ENCODE measurements at regions not wholly inside any gene's neighbourhood (a gene's known extent, or its start where the extent isn't known, plus 50 kb on each side); places are given as distances from the start of the nearest gene placed in this dataset.
"Not testable (repeated sequence)": the region's sequence is repeated elsewhere in the genome, so short reads cannot be mapped to it uniquely, and the experiment has no call there.

DNA sequence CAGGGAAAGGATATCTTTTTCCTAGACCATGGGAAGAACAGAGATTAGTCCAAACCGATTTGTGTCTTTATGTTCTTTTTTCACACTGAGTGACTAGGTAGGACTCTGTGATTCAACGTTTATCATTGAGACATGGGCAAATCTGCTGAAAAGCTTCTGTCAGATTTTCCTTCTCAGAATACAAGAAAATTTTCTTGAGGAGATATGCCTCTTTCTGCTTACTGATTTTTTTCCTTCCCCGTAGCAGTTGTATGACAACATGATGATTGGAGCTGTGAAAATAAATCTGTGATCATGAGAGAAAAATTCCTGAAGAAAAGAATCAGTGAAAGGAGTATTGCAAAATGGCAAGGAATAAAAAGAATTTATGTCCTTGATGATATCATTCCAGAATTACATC is 130.6 kb upstream of the FAT4 start:
- DNase-seq (ENCODE audit: extremely low read depth, low read depth): no peak
- TF ChIP-seq, protein P1, sequence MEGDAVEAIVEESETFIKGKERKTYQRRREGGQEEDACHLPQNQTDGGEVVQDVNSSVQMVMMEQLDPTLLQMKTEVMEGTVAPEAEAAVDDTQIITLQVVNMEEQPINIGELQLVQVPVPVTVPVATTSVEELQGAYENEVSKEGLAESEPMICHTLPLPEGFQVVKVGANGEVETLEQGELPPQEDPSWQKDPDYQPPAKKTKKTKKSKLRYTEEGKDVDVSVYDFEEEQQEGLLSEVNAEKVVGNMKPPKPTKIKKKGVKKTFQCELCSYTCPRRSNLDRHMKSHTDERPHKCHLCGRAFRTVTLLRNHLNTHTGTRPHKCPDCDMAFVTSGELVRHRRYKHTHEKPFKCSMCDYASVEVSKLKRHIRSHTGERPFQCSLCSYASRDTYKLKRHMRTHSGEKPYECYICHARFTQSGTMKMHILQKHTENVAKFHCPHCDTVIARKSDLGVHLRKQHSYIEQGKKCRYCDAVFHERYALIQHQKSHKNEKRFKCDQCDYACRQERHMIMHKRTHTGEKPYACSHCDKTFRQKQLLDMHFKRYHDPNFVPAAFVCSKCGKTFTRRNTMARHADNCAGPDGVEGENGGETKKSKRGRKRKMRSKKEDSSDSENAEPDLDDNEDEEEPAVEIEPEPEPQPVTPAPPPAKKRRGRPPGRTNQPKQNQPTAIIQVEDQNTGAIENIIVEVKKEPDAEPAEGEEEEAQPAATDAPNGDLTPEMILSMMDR (IDR thresholded peaks at IDR 0.05; ENCODE audit: low read depth, low read length): no peak

DNA sequence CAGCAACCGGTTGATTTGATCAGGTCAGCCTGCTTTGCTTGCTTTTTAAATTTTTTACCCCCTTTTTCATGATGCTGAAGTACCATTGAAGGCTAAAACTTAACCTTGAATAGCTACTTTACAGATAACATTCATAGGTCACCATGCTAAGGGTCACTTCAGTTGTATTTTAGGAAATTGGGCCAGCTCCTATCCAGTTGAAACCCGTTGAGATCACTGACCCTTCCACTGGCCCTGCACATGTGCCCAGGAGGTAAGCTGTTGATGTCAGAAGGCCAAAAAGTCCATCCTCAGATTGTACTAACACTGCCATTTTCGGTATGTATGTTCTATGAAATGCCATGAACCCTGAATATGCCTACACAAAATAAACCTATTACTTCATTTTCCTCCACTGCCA is 133.0 kb upstream of the FAT4 start:
- no peak for DNase-seq (ENCODE audit: extremely low read depth, low read depth)
- TF ChIP-seq, protein P1 (IDR thresholded peaks at IDR 0.05; ENCODE audit: low read depth, low read length): no peak

DNA sequence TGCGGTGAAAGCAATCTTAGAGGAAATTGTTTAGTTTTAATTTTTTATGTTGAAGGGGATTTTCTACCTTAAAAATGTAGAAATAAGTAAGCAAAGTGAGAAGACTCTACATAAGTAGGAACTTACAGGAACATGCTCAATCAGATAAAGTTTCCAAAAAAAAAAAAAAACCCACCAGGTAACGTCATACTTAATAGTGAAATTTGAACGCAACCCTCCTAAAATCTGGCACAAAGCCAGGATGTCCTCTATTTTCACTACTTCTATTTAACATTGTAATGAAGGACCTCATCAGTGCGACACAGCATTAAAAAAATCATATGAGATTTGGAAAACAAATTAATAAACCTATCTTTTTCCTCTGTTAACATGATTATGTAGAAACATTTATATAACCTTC is 135.0 kb upstream of the FAT4 start:
- TF ChIP-seq, protein P1 (IDR thresholded peaks at IDR 0.05; ENCODE audit: low read depth, low read length): no peak

DNA sequence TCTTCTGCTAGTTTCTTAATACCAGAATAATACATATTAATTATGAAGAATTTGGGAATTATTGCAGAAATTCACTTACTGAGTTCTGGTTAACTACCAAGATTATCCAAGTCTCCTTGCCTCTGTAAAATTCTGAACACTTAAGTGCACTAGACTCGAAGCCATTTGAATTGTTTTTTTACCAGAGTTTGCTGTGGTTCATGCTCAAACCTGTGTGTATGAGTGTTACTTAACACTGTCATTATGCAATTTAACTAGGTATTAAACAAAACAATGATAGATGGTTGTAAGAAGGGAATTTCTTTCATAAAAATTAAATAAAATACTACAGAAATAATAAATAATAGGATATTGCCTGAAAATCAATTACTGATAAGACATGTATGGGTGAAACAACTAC is 145.6 kb upstream of the FAT4 start:
- TF ChIP-seq, protein P1 (IDR thresholded peaks at IDR 0.05; ENCODE audit: low read depth, low read length): no peak
- no peak for DNase-seq (ENCODE audit: extremely low read depth, low read depth)

More for the DNA sequence above, 135.0 kb upstream of the FAT4 start:
- DNase-seq (ENCODE audit: extremely low read depth, low read depth): no peak

DNA sequence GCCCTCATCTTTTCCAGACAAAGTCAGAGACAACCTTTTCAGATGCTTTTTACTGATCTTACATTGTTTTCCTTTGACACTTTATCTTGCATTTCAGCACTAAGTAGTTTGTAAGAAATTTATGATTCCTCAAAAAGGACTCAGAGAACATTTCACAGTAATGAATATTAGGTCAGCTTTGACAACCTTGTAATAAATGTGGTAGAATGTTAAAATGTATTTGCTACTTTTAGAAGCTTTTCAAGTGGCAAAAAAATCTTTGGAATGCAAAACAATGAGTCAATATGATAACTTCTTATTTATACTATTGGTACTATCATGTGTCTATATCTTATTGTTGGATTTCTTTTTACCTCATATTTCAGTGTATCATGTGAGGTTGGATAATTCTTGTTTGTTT is 146.2 kb upstream of the FAT4 start:
- TF ChIP-seq, protein P1 (IDR thresholded peaks at IDR 0.05; ENCODE audit: low read depth, low read length): no peak
- no peak for DNase-seq (ENCODE audit: extremely low read depth, low read depth)

DNA sequence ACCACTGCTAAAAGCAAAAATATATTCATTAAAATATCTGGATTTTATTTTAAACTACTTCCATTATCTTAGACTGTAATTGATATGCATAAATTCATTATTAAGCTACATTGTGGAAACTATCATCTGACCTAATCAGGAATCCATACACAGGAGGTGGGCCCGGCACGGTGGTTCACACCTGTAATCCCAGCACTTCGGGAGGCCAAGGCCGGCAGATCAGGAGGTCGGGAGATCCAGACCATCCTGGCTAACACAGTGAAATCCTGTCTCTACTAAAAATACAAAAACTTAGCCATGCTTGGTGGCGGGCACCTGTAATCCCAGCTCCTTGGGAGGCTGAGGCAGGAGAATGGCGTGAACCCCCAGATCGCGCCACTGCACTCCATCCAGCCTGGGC is 148.7 kb upstream of the FAT4 start:
- DNase-seq (ENCODE audit: extremely low read depth, low read depth): not testable (repeated sequence)

DNA sequence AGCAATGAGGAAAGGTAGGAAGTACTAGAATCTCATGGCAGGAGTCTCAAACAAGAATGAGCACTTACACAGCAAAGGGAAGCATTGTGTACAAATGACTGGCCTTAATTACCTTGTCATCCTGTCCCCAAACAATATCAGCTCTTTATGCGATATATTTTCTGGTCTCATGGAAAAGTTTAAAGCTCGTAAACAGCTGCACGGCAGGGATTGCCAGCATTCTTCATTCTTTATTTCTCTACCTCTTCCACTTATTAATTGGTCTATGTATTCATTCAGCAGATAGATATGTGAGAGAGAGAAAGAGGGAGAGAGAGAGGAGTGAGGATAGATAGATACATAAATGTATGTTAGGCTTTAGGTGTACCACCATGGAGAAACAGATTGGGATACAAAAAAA is 155.8 kb upstream of the FAT4 start:
- TF ChIP-seq, protein P1 (IDR thresholded peaks at IDR 0.05; ENCODE audit: low read depth, low read length): no peak
- DNase-seq (ENCODE audit: extremely low read depth, low read depth): no peak

DNA sequence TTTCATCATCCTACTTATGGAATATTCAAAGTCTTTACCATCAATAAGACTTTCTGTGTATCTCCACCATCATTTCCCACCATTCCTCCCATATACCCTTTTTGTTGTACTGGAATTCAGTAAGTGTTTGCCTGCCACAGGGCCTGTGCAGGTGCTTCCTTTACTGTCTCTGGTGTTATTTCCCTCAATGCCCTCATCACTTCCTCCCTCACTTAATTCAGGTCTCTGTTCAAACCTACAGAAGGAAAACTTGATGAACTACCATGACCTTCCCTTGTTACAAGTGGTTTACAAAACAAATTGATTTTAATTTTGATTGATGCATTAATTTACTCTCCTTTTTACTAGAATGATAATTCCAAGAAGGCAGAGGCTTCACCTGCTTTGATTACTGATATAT is 159.5 kb upstream of the FAT4 start:
- TF ChIP-seq, protein P1 (IDR thresholded peaks at IDR 0.05; ENCODE audit: low read depth, low read length): no peak
- no peak for DNase-seq (ENCODE audit: extremely low read depth, low read depth)

Measured in AG09319 (cell line).